KMS-11 (cell line): ENCODE measurements at regions not wholly inside any gene's neighbourhood (a gene's known extent, or its start where the extent isn't known, plus 50 kb on each side); places are given as distances from the start of the nearest gene placed in this dataset.

ENCODE experiments used
- H2AFZ ChIP-seq: fragments of 200-600 bp; sonication (generic); 2 replicates; pipeline ENCODE4 v1.6.1; 2016; ENCODE audit warnings: antibody characterized with exemption, mixed run types, low read depth
- H3K27ac ChIP-seq: fragments of 200-600 bp; sonication (generic); 2 replicates; pipeline ENCODE4 v1.6.1; 2016; ENCODE audit warnings: mild to moderate bottlenecking, mixed run types
- H3K27me3 ChIP-seq: fragments of 200-600 bp; sonication (generic); 2 replicates; pipeline ENCODE4 v1.6.1; 2017; ENCODE audit warnings: mild to moderate bottlenecking, low read depth, mixed run types, moderate library complexity; ENCODE audit not compliant: insufficient read depth
- H3K36me3 ChIP-seq: fragments of 200-600 bp; sonication (generic); 2 replicates; pipeline ENCODE4 v1.6.1; 2017; ENCODE audit warnings: mild to moderate bottlenecking, mixed run types; ENCODE audit not compliant: insufficient read depth
- H3K4me1 ChIP-seq: fragments of 200-600 bp; sonication (generic); 2 replicates; pipeline ENCODE4 v1.6.1; 2016; ENCODE audit warnings: mild to moderate bottlenecking, low read depth, mixed run types; ENCODE audit not compliant: poor library complexity, severe bottlenecking
- H3K4me2 ChIP-seq: fragments of 200-600 bp; sonication (generic); 2 replicates; pipeline ENCODE4 v1.7.0; 2016; ENCODE audit warnings: mild to moderate bottlenecking, mixed run types
- H3K4me3 ChIP-seq: fragments of 200-600 bp; sonication (generic); IDR thresholded peaks from 2 replicates; pipeline ENCODE4 v1.6.1; 2017; ENCODE audit warnings: low read depth, low read length, mixed read lengths; ENCODE audit not compliant: insufficient read depth
- H3K79me2 ChIP-seq: fragments of 200-600 bp; sonication (generic); 2 replicates; pipeline ENCODE4 v1.6.1; 2016; ENCODE audit warnings: low read depth, mixed run types; ENCODE audit not compliant: insufficient read depth
- H3K9ac ChIP-seq: fragments of 200-600 bp; sonication (generic); 2 replicates; pipeline ENCODE4 v1.6.1; 2016; ENCODE audit warnings: mild to moderate bottlenecking, mixed run types
- H4K20me1 ChIP-seq: fragments of 200-600 bp; sonication (generic); 2 replicates; pipeline ENCODE4 v1.6.1; 2016; ENCODE audit warnings: mild to moderate bottlenecking, mixed run types; ENCODE audit not compliant: insufficient read depth
- TF ChIP-seq, protein P1 (sequence below): fragments of 200-600 bp; sonication (generic); conservative IDR thresholded peaks from 2 replicates; pipeline ENCODE4 v1.6.1; 2017; ENCODE audit warnings: low read depth, mild to moderate bottlenecking, antibody characterized with exemption, low read length, moderate library complexity, mixed read lengths

DNA sequence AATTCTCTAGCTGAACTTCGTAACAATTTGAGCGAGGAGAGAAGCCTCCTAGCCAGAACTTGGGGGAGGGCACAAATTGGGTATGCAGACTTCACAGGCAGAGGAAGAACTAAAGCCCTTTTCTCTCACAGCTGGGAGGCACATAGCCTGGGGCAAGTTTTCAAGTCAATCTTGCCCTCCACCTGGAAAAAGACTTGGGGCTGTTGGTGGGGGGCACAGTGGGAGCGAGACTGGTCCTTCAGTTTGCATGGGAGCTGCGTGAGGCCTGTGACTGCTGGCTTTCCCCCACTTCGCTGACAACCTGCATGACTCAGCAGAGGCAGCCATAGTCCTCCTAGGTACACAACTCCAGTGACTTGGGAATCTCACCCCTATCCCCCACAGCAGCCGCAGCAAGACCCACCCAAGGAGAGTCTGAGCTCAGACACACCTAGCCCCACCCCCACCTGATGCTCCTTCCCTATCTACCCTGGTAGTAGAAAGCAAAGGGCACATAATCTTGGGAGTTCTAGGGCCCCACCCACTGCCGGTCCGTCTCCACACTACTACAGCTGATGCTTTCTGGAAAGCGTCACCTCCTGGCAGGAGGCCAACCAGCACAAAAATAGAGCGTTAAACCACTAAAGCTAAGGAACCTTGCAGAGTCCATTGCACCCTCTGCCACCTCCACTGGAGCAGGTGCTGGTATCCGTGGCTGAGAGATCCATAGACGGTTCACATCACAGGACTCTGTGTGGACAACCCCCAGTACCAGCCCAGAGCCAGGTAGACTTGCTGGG, 160.8 kb downstream of the CBLL2 start:
- no peak overlapping the region for H2AFZ ChIP-seq
- H3K4me1 ChIP-seq: no peaks in the 10 kb centered on the region
- no peaks in the 10 kb centered on the region for H3K36me3 ChIP-seq
- no peak overlapping the region for H3K4me3 ChIP-seq
- no peaks in the 10 kb centered on the region for H3K27me3 ChIP-seq
- H4K20me1 ChIP-seq: no peaks in the 10 kb centered on the region
- H3K4me2 ChIP-seq: no peak overlapping the region
- no peak overlapping the region for H3K27ac ChIP-seq
- no peak overlapping the region for H3K9ac ChIP-seq
- TF ChIP-seq, protein P1, sequence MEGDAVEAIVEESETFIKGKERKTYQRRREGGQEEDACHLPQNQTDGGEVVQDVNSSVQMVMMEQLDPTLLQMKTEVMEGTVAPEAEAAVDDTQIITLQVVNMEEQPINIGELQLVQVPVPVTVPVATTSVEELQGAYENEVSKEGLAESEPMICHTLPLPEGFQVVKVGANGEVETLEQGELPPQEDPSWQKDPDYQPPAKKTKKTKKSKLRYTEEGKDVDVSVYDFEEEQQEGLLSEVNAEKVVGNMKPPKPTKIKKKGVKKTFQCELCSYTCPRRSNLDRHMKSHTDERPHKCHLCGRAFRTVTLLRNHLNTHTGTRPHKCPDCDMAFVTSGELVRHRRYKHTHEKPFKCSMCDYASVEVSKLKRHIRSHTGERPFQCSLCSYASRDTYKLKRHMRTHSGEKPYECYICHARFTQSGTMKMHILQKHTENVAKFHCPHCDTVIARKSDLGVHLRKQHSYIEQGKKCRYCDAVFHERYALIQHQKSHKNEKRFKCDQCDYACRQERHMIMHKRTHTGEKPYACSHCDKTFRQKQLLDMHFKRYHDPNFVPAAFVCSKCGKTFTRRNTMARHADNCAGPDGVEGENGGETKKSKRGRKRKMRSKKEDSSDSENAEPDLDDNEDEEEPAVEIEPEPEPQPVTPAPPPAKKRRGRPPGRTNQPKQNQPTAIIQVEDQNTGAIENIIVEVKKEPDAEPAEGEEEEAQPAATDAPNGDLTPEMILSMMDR: no peak
- no peaks in the 10 kb centered on the region for H3K79me2 ChIP-seq

DNA sequence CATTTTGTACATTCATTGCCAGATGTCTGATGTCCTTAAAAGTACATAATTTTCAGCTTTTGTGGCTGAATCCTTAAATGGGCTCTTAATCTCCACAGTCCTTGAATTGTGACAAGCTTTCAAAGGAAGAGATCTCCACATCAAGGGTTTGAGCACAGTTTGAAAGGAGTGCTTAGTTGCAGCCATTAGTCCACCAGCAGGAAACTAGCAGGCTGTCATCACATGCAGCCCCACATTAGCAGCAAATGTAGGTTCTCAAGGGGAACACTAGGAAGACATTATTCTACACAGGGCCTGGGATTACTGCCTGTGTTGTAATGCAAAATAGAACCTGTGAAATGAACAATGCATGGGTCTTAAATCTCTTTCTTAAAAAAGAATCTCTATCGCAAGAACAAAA, 173.2 kb downstream of the CBLL2 start:
- TF ChIP-seq, protein P1: no peak
- Histone ChIP-seq H2AFZ (no peak overlapping the region), H3K36me3 (no peaks in the 10 kb centered on the region), H3K4me3 (no peak overlapping the region), H3K79me2 (no peaks in the 10 kb centered on the region), H4K20me1 (no peaks in the 10 kb centered on the region), H3K27ac (no peak overlapping the region), H3K9ac (no peak overlapping the region), H3K4me2 (no peak overlapping the region), H3K4me1 (no peaks in the 10 kb centered on the region), H3K27me3 (no peaks in the 10 kb centered on the region)

DNA sequence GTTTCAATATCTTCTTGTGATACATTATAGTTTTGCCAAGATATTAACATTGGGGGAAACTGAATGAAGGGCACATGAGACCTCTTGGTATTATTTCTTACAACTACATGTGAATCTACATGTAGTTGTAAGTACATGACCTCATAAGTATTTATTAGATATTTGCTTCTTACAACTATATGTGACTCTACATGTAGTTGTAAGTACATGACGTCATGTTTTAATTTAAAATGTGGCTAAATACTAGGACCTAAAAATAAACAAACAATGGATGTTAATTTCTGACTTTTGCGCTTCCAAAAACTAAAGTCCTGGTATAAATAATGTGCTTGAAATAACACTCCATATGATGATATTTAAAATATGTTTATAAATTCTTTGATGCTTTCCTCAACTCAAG, 190.2 kb downstream of the CBLL2 start:
- Histone ChIP-seq H4K20me1 (no peaks in the 10 kb centered on the region), H3K36me3 (no peaks in the 10 kb centered on the region), H3K27me3 (no peaks in the 10 kb centered on the region), H3K4me3 (no peak overlapping the region), H2AFZ (no peak overlapping the region), H3K4me2 (no peak overlapping the region), H3K27ac (no peak overlapping the region), H3K79me2 (no peaks in the 10 kb centered on the region), H3K4me1 (no peaks in the 10 kb centered on the region), H3K9ac (no peak overlapping the region)
- TF ChIP-seq, protein P1: no peak

DNA sequence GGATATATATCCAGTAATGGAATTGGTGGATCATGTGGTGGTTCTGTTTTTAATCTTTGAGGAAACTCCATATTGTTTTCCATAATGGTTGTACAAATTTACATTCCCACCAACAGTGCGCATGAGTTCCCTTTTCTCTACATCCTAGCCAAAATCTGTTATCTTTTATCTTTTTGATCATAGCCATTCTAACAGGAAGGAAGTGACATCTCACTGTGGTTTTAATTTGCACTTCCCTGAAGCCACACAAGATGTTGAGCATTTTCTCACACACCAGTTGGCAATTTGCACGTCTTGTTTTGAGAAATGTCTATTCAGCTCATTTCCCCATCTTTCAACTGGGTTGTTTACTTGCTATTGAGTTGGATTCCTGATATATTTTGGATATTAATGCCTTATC, 194.9 kb downstream of the CBLL2 start:
- no peak overlapping the region for H2AFZ ChIP-seq

More for the DNA sequence above, 194.9 kb downstream of the CBLL2 start:
- Histone ChIP-seq H3K27me3 (no peaks in the 10 kb centered on the region), H3K4me2 (no peak overlapping the region), H3K79me2 (no peaks in the 10 kb centered on the region), H3K27ac (no peak overlapping the region), H3K36me3 (no peaks in the 10 kb centered on the region), H3K9ac (no peak overlapping the region), H3K4me3 (no peak overlapping the region), H4K20me1 (no peaks in the 10 kb centered on the region), H3K4me1 (no peaks in the 10 kb centered on the region)
- TF ChIP-seq, protein P1: no peak
